PFSK-1 (cell line): ENCODE measurements at regions not wholly inside any gene's neighbourhood (a gene's known extent, or its start where the extent isn't known, plus 50 kb on each side); places are given as distances from the start of the nearest gene placed in this dataset.

Experiments
- FOXP2 ChIP-seq: optimal IDR thresholded peaks from 2 replicates; pipeline ENCODE3; 2011; ENCODE audit warnings: borderline replicate concordance, control low read depth, inconsistent platforms; ENCODE audit not compliant: insufficient read depth; ENCODE audit errors: extremely low read length, extremely low read depth
- POLR2AphosphoS5 ChIP-seq: IDR thresholded peaks from 2 replicates; pipeline ENCODE4 v1.6.1; 2012; ENCODE audit warnings: low read depth, mild to moderate bottlenecking, control low read depth, low read length, moderate library complexity
- SIN3A ChIP-seq: IDR thresholded peaks from 2 replicates; pipeline ENCODE4 v1.6.1; 2012; ENCODE audit warnings: mild to moderate bottlenecking, low read length, moderate library complexity, borderline replicate concordance; ENCODE audit not compliant: insufficient read depth
- TAF1 ChIP-seq: IDR thresholded peaks from 2 replicates; pipeline ENCODE4 v1.6.1; 2012; ENCODE audit warnings: low read length, control low read depth, borderline replicate concordance; ENCODE audit not compliant: insufficient read depth
- TF ChIP-seq, protein P1 (sequence below), 2 experiments: IDR thresholded peaks; 2 replicates each; pipeline versions ENCODE4 v1.6.1 to v1.8.0; 2011 to 2012; ENCODE audit warnings: low read depth in 2 of 2, low read length in 2 of 2, control low read depth in 1 of 2, inconsistent platforms in 1 of 2, mild to moderate bottlenecking in 1 of 2, moderate library complexity in 1 of 2; ENCODE audit not compliant: insufficient read depth in 1 of 2

- TF ChIP-seq POLR2AphosphoS5 (no peak), FOXP2 (no peak), SIN3A (no peak), TAF1 (no peak)
- TF ChIP-seq, protein P1, sequence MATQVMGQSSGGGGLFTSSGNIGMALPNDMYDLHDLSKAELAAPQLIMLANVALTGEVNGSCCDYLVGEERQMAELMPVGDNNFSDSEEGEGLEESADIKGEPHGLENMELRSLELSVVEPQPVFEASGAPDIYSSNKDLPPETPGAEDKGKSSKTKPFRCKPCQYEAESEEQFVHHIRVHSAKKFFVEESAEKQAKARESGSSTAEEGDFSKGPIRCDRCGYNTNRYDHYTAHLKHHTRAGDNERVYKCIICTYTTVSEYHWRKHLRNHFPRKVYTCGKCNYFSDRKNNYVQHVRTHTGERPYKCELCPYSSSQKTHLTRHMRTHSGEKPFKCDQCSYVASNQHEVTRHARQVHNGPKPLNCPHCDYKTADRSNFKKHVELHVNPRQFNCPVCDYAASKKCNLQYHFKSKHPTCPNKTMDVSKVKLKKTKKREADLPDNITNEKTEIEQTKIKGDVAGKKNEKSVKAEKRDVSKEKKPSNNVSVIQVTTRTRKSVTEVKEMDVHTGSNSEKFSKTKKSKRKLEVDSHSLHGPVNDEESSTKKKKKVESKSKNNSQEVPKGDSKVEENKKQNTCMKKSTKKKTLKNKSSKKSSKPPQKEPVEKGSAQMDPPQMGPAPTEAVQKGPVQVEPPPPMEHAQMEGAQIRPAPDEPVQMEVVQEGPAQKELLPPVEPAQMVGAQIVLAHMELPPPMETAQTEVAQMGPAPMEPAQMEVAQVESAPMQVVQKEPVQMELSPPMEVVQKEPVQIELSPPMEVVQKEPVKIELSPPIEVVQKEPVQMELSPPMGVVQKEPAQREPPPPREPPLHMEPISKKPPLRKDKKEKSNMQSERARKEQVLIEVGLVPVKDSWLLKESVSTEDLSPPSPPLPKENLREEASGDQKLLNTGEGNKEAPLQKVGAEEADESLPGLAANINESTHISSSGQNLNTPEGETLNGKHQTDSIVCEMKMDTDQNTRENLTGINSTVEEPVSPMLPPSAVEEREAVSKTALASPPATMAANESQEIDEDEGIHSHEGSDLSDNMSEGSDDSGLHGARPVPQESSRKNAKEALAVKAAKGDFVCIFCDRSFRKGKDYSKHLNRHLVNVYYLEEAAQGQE (IDR thresholded peaks at IDR 0.05; ENCODE audit: insufficient read depth in 1 of 2, low read depth in 2 of 2, low read length in 2 of 2): no peak
These were observed 76.3 kb downstream of the PSMG1 start for GRCh38 chr21:39106881-39107462.

GRCh38 chr21:39105836-39106235 is 77.4 kb downstream of the PSMG1 start:
- TF ChIP-seq FOXP2: no peak
- TF ChIP-seq TAF1: no peak
- TF ChIP-seq, protein P1 (IDR thresholded peaks at IDR 0.05; ENCODE audit: insufficient read depth in 1 of 2, low read depth in 2 of 2, low read length in 2 of 2): no peak
- TF ChIP-seq POLR2AphosphoS5: no peak
- no peak for TF ChIP-seq SIN3A

GRCh38 chr21:39105341-39105765 is 77.9 kb downstream of the PSMG1 start:
- TF ChIP-seq POLR2AphosphoS5: no peak
- TF ChIP-seq, protein P1 (IDR thresholded peaks at IDR 0.05; ENCODE audit: insufficient read depth in 1 of 2, low read depth in 2 of 2, low read length in 2 of 2): no peak
- TF ChIP-seq SIN3A: no peak
- no peak for TF ChIP-seq TAF1
- no peak for TF ChIP-seq FOXP2

GRCh38 chr21:39104911-39105310 is 78.3 kb downstream of the PSMG1 start:
- TF ChIP-seq, protein P1 (IDR thresholded peaks at IDR 0.05; ENCODE audit: insufficient read depth in 1 of 2, low read depth in 2 of 2, low read length in 2 of 2): no peak

DNA sequence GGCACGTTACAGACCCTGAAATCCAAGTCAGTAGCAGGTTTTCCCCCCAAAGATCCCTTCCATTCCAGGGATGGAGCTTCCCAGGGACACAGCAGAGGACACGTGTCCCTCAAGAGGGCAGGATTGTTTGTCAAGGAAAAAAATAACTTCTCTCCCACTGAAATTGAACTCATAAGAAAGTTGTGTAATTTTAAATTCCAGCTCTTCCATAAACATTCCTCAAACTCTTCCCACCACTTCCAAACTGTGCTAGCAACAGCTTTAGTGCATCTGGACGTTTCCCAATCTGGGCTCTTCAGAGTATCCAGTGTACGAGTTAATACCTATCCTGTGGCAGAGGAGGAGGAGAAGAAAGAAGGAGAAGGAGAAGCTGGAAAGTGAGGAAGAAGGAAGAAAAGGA is 79.6 kb downstream of the PSMG1 start:
- TF ChIP-seq, protein P1 (IDR thresholded peaks at IDR 0.05; ENCODE audit: insufficient read depth in 1 of 2, low read depth in 2 of 2, low read length in 2 of 2): no peak
- TF ChIP-seq POLR2AphosphoS5 (no peak), SIN3A (no peak), FOXP2 (no peak), TAF1 (no peak)
